ENCODE measurements at regions not wholly inside any gene's neighbourhood (a gene's known extent, or its start where the extent isn't known, plus 50 kb on each side); places are given as distances from the start of the nearest gene placed in this dataset.

GRCh38 chr13:70370924-70371323 lies 262.7 kb upstream of the KLHL1 start:
- TF ChIP-seq EZH2 (IDR thresholded peaks at IDR 0.05) (no peak), POLR2AphosphoS5 (IDR thresholded peaks at IDR 0.05; ENCODE audit: borderline replicate concordance, low read depth, low read length) (no peak), FOXP2 (optimal IDR thresholded peaks at IDR 0.05; ENCODE audit: control extremely low read depth, extremely low read length, insufficient read depth) (no peak)

All from SK-N-MC (cell line).